CD4-positive, alpha-beta T cell treated with Interleukin-1 beta for 1 hour (primary cell): ENCODE measurements at regions not wholly inside any gene's neighbourhood (a gene's known extent, or its start where the extent isn't known, plus 50 kb on each side); places are given as distances from the start of the nearest gene placed in this dataset.

Experiments
- DNase-seq, 2 donors: peaks; one replicate each; pipeline ENCODE4 v3.0.0-alpha.2; 2020 to 2022

DNA sequence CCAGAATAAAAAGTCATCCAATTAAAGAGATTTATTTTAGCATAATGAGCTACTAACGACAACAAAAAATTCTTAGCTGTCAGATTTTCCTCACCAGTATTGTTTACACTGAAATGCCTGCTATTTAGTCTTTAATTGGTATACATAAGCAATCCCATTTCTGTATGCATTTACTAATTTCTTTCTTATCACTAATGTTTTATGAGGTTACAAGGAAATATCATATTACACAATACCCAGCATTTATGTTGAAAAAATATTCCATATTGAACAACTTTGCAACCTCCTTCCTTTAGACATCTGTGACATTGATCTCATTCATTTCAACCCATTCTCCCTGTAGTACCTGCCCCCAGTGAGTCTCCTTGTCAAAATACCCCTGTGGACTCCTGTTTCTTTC lies 135.4 kb downstream of the SLITRK6 start:
- no peak for DNase-seq

DNA sequence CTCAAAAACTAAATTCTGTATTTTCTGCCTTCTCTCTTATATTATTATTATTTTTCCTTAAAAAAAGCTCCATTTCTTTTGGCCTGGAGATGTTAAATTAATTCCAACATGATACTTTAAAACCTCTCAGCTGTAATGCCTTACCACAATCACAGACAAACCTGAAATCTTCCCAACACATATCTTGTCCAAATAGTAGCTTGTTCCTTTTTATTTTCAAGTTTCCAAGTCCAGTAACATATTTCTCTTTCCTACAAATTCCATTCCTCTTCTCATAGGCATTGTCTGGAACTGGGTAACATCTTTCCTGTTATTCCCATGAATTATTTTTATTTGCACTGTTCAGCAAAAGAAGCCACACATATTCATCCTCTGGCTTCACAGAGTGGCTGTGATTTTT lies 137.0 kb downstream of the SLITRK6 start:
- DNase-seq: no peak

DNA sequence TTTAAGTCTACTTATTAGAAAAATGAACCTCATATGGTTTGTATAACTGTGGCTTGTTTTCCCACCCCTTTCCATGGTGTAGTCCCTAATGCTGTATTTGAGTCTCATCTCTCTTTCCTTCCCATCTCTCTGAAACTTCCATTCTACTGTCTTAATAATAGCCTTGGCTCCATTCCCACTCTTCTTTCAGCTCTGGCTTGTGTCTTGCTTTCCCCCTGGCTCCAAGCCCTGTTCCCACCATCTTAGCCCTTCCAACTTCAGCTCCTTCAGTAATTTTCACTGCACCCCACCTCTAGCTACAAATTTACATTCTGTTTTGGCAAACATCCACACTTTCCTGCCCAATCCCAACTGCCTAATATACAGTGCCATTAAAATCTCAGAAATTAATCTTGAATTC lies 137.5 kb downstream of the SLITRK6 start:
- DNase-seq: no peak

DNA sequence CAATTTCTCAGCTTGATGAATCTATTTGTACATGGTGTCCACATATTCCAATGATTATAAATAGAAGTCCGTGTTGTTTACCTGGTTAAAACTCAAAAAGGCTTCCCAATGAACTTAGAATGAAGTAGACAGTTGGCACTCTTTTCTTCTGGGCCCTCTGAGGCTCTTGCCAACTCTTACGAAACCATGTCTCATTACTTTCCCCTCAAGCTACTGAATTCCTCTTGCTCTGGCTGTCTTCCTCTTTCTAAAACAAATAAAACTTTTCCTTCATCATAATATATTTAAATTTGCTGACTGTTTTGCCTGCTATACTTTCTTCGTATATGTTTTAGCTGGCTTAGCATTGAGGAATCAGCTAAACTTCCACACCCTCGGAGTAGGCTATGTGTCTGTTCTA lies 139.7 kb downstream of the SLITRK6 start:
- no peak for DNase-seq

DNA sequence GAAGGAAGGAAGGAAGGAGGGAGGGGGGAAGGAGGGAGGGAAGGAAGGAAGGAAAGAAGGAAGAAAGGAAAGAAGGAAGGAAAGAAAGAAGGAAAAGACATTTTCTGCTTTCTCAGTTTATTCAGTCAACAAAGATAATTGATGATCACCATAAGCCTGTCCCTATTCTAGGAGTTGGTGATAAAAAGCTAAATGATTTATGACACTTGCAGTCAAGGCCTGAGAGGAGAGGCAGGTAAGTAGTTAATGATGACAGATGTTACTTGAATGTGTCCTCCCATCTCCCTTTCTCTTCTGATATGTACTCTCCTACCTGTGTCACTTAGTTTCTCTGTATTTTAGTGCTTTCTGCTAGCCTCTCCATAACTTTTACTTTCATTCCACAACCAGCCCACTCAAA lies 141.3 kb downstream of the SLITRK6 start:
- DNase-seq: no peak

DNA sequence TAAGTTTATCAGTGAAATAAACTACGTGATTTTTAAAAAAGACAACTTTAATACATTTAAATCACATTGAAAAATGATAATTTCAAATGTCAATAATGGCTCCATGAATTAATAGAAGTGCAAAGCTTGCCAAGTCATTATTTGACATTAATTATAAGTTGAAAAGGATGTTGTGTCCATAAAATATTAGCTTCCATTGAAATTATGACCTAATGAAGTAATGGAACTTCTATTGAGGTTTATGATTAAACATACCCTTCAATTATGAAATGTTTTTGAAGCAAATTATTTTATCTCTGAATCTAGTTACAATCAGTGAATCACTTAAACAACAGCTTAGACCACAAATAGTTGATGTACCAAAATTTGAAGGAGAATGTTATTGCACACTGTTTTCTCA lies 144.2 kb downstream of the SLITRK6 start:
- no peak for DNase-seq

DNA sequence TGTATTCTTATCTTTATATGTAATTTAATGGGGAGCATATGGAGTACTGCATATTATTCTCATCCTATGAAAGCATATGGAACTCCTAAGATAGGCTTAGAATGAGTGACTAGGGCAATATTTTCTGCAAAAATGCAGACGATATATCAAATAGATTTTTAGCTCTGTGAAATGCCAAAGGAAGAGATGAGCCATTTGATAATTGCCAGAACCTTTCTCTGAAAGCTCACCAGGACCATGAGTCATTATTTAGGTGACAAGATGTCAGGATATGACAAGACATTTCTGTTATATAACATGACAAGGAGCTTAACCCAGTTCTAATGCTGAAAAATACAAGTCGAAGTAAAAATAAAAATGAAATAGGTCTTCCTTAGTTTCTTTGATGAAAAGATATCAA lies 145.0 kb downstream of the SLITRK6 start:
- DNase-seq: no peak

DNA sequence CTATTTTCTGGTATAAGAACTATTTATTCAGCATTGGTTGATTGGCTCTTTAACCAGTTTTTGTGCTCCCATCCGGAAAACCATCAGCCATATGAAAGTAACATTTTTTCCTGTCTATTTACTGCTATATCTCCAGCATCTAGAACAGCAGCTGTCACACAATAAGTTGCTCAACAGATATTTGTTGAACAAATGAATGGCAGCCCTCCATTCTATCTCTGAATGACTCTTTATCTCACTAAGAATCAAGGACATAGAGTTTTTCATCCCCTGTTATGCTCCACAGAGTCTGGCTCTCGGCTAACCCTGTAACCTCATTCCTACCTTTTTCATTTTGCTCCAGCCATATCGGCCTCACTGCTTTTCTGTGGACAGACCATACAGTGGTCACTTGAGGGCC lies 145.5 kb downstream of the SLITRK6 start:
- DNase-seq: no peak

DNA sequence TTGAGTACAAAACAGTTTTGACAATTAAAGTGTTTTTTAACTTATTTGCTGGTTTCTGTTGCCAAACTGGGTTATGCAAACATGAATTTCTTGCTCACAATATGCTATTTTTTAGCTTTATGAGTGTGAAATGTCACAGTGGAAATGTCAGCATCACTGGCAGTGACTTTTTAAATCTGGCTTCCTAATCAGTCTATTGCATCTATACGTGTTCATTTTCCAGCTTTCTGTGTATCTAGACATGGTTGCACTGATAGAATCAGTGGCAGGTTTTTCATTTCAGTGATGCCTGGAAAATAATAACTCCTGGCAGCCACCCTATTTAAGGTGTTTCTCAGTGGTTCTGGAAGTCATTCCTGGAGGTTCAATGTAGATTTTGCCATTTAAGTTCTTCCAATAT lies 146.7 kb downstream of the SLITRK6 start:
- DNase-seq: no peak

DNA sequence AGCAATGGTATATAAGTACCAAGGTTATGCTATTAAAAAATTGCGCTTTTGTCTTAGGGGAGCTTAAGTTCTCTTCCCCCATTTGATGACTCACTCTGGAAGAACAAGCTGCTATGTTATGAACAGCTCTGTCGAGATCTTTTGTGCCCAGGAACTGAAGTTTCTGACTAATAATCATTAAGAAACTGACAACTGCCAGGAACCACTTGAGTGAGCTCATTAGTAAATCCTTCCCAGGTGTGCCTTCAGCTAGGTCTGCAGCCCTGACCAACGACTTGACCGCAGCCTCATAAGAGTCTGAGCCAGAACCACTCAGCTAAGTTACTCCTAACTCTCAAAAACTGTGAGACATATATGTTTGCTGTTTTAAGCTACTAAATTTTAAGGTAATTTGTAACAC lies 147.8 kb downstream of the SLITRK6 start:
- no peak for DNase-seq

DNA sequence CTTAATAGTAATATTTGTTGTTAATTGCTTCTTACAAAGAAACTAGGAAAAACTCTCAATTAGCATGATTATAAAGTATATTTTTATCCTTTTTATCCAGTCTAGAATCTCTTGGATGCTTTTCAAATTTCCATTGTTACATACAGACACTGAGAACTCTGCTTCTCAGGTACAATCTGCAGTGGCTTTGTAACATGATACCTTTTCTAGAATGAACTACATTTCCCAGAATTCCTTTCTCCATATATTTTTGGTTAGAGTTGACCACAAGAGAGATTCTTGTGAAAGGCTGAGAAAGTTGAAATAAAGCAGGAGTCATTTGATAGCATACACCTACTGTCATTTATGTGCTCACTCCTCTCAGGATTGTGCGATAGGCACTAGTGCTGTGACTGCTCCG lies 148.6 kb downstream of the SLITRK6 start:
- no peak for DNase-seq

DNA sequence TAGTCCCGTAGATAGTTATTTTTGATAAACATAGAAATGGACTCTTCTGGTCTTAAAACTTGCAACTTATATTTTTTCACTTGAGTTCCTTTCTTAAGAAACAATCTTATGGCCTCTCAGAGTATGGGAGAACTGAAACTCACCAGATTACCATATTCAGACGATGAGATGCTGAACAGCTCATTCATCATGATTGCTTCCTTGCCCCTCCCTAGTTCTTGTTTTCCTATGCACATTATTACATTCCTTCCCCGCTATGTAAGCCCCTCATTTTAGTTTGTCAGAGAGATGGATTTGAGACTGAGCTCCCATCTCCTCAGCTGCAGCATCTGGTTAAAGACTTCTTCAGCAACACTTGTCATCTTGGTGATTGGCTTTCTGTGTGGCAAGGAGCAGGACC lies 158.5 kb downstream of the SLITRK6 start:
- DNase-seq: no peak

DNA sequence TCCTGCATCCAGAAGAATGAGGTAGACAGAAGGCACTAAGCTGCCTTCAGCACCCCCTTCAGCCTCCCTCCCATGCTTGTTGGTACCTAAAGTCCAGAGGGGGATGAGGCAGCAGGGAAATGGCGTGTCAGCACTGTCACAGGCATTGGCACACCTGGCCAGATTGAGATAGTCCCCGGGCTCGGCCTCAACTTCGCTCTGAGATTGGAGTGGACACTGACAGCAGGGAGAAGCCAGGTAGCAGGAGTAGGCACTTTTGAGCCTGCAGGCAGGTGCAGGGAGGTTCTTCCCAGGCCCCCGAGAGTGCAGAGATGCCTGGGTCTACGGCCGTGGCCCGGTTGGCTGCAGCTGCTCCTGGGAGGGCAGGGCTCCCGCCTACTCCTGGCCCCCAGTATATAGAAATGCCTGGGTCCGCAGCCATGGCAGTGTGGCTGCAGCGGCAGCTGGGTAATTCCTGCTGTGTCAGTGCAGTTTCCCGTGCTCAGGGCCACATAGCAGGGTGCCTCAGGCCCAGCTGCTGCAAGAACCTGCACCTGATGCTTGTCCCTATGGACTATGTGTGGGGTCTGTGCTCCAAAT lies 160.3 kb downstream of the SLITRK6 start:
- no peak for DNase-seq

DNA sequence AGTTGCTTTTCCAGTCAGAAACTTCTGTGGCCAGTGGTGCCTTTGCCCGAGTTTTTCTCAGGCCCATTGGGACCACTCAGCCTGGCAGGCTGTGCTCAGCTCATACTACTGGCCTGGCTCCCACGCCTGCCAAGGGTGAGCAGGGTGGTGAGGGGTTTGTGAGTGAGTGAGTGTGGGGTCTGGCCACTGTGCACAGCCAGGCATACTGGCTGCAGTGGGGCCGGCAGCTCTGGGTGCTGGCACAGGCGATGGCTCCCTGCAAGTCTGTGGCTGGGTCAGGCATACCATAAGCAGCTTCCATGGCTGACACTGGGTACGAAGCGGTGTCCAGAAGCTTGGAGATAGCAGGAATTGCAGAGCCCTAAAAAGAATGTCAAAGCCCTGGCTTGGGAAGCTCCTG lies 161.0 kb downstream of the SLITRK6 start:
- no peak for DNase-seq

DNA sequence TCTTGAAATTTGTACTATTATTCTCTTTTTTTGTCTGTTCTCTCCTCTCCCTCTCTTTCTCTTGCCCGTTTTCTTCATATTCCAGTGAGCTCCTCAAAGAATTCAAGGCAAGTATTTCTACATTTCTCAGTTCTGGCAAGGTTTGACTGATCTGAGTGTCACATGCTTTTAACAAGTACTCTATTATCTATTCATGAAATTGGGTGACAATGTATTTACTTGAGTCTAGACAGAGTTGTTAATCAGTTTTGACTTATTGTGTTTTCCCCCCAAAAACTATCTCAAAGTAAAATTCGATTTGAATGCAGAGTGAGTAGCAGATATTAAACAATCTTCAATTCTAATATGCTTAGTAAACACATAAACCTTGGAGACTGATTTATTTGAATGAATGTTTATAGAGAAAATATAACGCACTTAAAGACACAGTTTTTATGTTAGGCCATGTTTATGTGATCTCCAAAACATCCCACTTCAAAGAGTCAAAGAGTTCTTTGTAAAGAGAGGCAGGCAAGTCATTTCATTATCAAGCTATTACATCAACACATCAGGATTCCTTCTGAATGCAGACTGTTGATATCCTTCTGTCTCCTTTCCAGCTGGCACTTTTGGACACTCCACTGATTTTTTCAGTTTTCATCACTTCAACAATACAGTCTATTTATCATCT lies 166.6 kb downstream of the SLITRK6 start:
- DNase-seq: no peak

DNA sequence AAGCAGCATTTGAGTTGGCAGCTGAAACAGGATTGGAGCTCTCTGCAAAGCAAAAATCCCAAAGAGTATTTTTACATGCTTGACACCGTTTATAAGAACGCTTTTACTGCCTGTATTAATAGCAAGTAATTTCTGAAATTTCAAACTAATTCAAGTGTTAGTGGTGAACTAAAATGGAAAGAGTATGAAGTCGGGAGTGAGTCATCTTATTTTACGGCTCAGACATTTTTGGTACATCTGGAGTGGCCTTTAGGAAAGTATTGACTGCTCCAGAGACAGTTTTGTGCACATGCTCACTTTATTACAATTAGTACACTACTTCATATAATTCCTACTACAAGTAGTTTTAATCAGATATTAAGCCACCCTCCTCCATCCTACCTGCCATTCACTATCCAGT lies 167.4 kb downstream of the SLITRK6 start:
- DNase-seq: no peak

DNA sequence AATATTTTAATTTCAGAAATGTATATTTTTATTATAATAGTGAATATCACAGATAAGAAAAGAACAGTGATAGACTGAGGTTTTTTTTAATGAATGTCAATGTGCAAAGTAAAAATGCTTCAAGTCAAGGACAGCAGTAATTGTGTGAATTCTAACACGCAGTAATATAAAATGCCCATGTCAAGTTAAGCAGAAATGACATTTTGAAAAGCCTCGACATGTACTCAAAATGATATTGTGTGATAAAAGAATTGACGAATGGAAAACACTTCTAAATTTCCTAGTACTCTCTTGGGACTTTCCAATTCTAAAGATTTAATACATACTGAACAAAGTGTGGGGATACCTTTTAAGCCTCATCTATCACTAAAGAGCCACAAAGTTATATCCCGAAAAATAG lies 172.6 kb downstream of the SLITRK6 start:
- DNase-seq: no peak

DNA sequence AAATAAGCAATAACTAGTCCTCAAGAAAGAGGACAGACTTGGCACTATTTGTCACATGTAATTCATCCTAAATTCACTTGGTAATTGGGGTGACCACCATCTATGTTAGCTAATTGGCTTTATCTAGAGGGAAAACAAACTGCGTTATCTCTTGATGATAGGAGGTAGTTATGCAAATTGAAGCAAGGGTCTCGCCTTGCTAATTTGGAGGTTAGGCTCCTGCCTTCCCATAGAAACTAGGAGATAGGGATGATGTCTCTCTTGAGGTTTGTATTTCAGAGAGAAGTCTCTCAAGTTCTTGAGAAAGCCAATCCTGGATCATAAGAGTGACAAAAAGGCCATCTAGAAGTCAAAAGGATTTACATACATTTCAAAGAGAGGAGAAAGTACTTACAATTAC lies 179.9 kb downstream of the SLITRK6 start:
- no peak for DNase-seq

DNA sequence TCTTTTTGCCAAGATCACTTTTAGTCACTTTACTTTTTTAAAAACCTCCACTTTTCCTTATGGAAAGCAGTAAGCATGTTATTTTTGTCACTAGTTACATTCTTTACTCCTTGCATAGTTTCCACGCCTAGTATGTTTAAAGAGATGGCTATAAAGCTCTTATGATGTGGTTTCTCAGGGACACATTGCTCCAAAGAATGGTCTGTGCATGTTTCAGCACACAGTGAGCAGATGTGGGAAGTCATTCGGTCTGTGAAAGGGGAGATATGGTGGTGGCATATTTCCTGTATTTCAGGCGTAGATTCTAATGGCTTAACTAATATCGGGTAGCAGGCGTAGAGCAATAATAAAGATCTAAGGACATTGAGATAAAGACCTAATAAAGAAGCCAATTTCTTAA lies 180.7 kb downstream of the SLITRK6 start:
- DNase-seq: no peak

DNA sequence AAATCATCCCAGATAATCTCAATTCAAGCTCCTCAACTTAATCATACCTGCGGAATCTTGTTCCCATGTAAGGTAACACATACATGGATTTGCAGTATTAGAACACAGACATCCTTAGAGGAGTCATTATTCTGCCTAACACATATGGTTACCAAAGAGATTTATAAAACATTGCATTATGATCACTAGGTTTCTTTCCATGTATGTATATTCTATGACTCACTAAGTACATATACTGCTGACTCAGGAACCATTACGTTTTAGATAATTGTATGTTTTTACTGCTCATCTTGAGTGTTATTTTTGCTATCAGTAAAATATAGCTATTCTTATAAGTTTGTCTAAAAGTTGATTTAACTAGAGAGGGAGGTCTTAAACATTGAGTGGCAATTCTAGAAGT lies 182.9 kb downstream of the SLITRK6 start:
- DNase-seq: no peak

DNA sequence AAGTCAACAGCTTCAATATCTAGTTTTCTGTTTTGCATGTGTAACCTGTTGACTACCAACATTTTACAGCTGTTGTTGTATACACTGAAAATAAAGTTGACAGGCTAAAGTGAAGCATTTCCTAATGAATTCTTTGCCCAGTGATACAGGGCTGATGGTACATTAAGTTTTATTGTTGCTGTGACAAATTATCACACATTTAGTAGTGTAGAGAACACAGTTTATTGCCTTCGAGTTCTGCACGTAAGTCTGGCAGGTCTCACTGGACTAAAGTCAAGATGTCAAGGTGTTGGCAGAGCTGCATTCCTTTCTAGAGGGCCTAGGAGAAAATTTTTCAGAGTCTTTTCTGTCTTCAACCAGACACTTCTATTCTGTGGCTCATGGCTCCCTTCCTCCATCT lies 184.2 kb downstream of the SLITRK6 start:
- DNase-seq: no peak

DNA sequence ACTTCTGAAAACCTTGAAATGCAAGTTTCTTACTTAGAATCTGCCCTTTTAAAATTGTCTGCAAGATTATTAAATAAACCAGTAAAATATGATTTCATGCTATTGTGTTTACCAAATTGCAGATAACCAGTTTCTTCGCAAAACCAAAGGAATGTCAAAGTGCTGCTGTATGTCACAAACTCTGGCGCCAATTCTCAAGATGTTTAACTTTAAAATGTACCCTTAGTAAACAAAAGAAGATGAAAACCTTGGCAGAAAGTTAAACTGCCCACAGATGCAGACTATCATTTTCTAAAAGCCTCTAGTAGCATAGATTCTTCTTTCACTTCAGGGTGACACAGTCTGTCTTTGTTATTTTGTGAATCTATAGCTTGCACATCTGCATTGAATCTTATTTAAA lies 189.2 kb downstream of the SLITRK6 start:
- DNase-seq: no peak

DNA sequence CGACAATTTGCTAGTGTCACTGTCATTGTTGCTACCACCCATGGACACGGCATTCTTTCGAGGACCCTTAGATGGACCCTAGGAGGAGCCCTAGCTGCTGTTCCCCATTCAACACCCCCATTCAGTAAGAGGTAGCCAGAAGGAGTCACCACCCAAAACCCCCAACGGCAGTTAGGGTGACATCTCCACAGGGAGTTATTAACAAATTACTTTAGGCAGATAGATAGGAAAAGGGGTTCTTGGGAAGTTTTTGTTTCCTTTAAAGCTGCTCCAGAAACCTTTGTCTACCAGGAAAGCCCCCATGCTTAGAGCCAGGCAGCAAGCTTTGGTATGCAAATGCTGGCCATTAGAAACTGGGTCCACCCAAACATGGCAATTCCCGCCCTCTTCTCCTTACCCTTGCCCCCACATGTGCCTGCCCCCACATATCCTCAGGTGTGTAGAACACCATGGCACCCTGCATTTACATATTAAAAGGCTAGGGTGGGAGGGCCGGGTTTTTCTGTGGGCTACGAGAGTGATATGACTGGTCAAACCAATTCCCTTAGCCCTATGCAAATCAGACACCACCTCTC lies 190.9 kb downstream of the SLITRK6 start:
- DNase-seq: no peak

DNA sequence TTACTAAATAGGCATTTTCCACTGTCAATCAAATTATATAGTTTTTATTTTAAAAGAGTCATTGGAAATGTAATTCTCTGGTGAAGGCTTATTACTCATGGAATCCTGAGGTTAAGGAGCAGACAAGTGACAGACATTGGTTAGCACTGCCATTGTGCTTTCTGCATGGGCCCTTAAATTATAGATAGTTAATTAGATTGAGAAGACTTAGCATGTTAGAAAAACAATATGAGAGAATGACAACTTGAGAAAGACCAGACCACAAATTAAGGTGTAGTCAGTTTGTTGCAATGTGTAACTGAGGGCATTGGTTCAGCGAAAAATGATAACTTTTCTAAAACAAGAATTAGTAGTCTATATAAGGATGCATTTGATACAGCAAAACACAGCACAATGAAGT lies 195.5 kb downstream of the SLITRK6 start:
- DNase-seq: no peak

DNA sequence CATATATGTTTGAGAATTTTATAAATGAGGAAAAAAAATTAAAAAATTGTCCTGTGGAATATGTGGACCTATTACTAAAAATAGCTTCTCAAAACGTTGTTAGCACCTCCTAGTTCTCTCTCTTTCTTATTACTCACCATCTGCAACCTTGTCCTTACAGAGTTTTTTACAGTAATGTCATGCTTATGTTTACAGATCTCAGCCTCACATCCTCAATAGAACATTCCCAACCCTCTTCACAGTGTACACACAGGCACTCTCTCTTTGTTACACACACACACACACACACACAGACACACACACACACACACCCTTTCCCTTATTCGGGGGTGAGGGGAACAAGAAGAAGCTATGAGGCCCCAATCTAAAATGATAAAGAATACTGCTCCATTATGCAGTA lies 197.7 kb downstream of the SLITRK6 start:
- no peak for DNase-seq
